ENCODE measurements at regions not wholly inside any gene's neighbourhood (a gene's known extent, or its start where the extent isn't known, plus 50 kb on each side); places are given as distances from the start of the nearest gene placed in this dataset.
A peak's percentile ranks its signal among the peaks of the same experiment; 100 is the strongest.

GRCh38 chr2:6301426-6301825, 564.3 kb downstream of the CMPK2 start:
- DNase-seq: no peak

DNA sequence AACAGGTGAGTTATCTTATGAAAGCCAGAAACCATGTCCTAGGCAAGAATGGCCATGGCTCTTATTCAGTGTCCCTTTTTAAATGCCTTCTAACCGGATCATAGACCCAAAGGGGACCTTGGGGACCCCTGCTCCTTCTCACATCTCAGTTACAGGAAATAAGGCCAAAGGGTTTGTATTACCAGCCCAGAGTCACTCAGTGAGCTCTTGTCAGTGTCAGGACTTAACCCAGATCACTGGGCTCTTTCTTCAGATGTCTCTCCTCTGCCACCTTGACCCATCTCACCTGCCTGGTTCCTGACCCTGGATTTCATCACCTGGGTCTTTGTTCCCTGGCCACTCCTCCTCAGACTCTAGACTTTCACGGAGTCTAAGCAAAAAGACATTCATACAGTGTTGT, 556.7 kb downstream of the CMPK2 start:
- DNase-seq: no peak

GRCh38 chr2:6309415-6310255, 556.1 kb downstream of the CMPK2 start:
- DNase-seq: peak; percentile 14 to 72

GRCh38 chr2:6310256-6311215, 555.2 kb downstream of the CMPK2 start:
- DNase-seq: peak; percentile 78 to 84

GRCh38 chr2:6312367-6312766, 553.3 kb downstream of the CMPK2 start:
- no peak for DNase-seq

GRCh38 chr2:6314218-6314960, 551.3 kb downstream of the CMPK2 start:
- DNase-seq: no peak

DNA sequence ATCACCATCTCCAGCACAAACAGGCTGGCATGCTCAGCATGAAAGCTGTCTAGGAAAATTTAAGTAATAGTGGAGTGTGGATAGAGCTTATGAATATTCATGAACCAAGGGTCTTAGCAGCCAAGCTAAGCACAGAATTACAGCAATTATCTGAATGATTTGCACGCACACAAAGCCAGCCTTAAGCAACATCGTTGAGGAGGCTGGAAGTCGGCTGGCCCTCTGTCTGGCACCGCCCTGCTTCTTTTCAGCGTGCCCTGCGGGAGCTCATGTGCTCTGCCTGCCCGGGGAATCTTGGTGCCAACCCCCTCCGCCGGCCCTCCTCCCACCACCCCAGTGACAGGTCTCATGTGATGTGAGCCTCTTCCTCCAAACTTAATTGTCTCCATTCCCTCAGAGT, 540.1 kb downstream of the CMPK2 start:
- no peak for DNase-seq

- DNase-seq: no peak
Measured at GRCh38 chr2:6326958-6327357, 538.7 kb downstream of the CMPK2 start.

DNA sequence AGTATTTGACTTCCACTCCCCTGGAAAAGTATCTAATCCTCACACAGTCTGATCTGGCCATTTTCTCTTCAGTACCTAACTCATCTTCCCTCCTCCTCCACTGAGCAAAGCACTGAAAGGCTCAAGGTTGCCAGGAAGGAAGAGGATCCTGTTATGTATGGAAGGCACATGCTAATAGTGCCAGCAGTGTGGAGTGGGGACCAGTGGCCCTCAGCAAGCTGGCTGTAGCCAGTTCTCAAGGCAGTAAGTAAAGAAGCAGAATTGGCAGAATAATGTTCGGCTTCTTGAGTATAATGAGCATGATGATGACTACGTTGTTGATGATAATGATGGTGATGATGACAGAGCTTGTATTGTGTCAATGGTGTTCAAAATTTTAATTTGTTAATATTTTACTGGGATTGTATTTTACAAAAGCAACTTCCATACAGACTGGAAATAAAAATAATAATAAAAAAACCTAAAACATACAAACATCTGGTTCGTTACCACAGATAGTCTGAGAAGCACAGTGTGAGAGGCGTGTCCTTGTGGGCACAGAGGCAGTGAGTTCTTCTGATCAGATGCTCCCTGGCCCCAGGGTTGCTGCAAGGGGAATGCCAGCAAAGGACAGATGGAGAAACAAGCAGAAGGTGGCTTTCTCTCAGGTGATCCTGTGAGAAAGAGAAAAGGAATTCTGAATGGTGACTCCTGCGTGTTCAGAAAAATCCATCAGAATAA, 528.8 kb downstream of the CMPK2 start:
- DNase-seq: no peak

DNA sequence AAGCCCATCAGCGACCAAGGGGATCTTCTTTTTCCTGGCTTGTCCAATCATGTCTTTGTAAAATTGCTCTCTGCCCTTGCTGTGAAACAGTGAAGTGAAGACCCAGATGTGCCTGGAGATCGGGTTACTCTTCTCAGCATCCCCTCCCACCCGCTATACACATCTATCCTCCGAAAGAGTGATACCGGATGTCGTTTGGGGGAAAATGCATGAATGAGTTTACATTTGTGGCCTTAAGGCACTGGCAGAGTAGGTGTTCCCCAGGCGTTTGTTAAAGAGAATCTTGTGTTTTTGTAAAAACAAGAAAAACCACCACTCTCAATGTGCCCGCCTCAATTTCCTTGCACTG, 528.3 kb downstream of the CMPK2 start:
- no peak for DNase-seq

DNA sequence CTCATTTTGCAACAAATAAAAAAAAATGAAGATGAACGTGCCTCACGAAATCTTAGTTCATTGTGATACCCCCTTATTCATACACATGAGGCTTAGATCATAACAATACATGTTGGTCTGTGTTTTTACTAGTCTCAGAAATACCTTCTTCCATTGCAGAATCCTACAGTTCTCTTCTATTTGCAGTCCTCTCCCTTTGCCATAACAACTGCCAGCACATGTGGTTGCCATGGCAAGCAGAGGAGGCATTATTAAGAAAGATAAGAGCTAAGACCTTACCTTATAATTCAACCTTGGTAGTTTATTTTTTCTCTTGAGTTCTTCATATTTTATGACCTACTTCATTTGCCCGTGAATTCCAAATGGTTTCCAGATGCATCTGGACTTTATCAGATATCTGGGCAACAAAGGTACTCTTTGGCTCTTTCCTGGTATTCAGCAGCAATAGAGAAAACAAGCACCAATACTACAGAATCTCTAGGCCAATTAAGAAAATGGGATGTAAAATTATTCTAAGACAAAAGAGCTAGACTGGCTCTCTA, 524.0 kb downstream of the CMPK2 start:
- DNase-seq: no peak

DNA sequence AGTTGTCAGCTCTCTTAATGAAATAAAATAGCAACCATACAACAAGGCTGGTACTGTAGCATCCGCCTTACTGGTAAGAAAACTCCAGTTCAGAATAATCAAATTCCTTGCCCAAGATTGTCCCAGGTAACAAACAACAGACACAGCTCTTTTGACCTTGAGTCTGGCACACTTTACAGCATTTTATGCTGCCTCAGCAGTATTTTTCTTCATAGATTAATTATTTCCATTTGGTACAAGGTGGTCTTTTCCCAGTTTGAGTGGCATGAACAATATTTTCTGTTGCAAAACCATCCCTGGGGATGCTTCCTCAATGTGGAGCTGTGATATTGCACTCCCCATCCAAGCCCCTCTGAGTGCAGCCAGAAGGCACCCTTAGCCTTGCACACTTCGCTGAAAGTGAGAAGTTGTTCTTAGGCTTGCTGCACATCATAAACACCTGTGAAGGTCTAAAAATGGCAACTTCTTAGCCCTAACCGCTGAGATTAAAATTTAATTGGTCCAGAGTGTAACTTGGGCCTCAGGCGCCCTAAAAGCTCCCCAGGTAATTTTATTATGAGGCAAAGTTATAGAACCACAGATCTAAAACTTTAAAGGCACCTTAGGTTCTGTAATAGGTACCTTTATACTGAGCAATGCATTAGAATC, 523.3 kb downstream of the CMPK2 start:
- DNase-seq: no peak

DNA sequence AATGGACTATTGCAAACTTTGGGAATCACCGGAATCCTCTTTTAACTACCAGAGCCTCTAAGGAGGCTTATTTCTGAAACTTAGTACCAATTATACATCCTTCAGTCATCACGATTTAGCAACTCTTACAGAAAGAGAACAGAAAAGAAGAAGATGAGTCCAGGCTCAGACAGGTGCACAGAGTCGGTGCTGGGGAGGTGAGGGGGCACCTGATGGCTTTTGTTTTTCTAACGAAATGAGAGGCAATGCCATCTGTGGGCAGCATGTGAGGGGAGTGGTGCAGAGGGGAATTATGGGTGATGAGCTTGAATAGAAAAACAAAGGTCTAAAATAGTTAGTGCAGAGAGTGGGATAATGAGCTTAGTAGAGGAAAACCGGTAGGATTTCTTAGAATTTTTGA, 522.6 kb downstream of the CMPK2 start:
- no peak for DNase-seq

DNA sequence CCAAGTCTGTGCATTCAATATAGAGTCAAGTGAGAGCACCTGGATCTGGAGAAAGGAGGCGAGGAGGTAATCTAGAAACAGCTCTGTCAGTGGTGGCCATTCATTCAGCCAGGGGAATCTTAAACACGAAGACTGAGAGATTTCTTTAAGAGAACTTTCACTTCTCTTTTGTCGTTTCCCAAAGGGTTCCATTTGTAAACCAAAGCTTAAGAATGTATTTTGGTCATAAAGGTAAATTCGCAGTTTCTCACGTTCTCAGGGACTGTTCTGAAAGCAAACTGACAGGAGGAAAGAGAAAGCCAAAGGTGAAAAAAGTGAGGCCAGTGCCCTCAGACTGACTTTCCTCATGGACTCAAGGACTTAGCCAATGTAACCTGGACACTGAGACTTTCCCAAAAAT, 513.5 kb downstream of the CMPK2 start:
- DNase-seq: no peak

DNA sequence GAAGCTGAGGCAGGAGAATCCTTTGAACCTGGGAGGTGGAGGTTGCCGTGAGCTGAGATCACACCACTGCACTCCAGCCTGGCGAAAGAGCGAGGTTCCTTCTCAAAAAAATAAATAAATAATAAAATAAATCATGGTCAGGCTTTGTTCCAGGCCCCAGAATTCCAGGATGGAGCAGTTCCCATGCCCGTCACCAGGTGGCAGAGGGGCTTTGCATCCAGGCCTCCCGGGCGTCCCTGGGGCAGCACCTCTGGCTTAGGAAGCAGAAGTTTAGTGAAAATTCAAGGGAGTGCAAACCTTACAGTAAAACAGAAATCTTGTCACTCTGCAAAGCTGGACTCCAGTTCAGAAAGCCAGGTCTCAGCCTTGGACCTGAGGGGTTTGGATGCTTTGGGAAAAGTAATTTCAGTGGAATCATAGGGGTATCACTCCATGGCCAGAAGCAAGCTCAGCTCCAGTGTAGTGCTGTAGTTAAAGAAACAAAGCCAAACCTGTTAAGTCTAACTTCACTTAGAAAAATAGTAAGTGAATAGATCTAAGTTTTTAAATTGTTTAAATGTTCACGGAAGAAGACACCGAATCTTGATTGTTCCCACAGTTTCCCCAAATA, 512.7 kb downstream of the CMPK2 start:
- peak; percentile 31 to 53 for DNase-seq

DNA sequence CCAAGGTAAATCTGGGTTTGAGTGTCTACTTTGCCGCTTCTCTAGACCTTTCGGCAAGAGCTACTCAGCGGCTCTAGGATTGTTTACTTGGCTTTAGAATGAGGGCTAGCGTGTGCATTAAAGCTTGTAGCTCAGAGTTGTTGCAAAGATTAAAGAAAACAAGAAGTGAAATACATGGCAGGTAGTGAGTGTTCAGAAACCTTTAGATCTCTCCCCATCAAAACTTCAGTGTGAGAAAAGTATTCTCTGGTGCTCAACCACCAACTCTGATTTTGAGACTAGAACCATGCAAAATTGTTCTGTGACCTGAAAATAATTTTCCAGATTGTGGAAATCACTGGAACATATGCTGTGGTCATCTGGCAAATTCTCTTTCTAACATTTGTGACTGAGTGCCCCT, 512.0 kb downstream of the CMPK2 start:
- DNase-seq: no peak

DNA sequence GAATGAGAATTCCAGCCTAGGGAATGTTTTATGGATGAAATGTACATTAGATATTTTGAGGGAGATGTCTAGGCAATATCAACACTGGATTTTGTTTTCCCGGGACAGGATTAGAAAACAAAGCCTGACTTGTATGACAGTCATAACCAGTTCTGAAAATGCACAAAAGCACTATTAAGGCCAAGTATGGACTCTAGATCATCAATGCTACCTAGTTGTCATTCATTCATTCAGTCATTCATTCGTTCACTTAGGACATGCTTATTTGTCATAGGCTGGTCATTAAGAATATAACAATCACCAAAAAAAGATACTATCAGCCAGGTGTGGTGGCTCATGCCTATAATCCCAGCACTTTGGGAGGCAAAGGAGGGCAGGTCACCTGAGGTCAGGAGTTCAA, 511.2 kb downstream of the CMPK2 start:
- no peak for DNase-seq

GRCh38 chr2:6355886-6356761, 509.6 kb downstream of the CMPK2 start:
- no peak for DNase-seq

GRCh38 chr2:6358546-6358945, 507.2 kb downstream of the CMPK2 start:
- no peak for DNase-seq

GRCh38 chr2:6358985-6359384, 506.7 kb downstream of the CMPK2 start:
- no peak for DNase-seq

Data from NCI-H187 (cell line).